SIG-M5 treated with dmso at 0.1 percent for 504 hours (cell line): ENCODE measurements at regions not wholly inside any gene's neighbourhood (a gene's known extent, or its start where the extent isn't known, plus 50 kb on each side); places are given as distances from the start of the nearest gene placed in this dataset.
"Not testable (repeated sequence)": the region's sequence is repeated elsewhere in the genome, so short reads cannot be mapped to it uniquely, and the experiment has no call there.

Experiments
- DNase-seq: peaks from one replicate; lab custom pipeline; 2025; ENCODE audit not compliant: unreplicated experiment; lab: John Stamatoyannopoulos, UW

GRCh38 chr12:72723732-72724131 is 451.6 kb downstream of the TRHDE start:
- no peak for DNase-seq

- no peak for DNase-seq
These were observed 457.4 kb downstream of the TRHDE start for GRCh38 chr12:72729451-72730010.

GRCh38 chr12:72734581-72734980 is 462.4 kb downstream of the TRHDE start:
- DNase-seq = no peak

- no peak for DNase-seq
These were observed 466.6 kb downstream of the TRHDE start for GRCh38 chr12:72738811-72739210.

- DNase-seq = no peak
These were observed 467.9 kb downstream of the TRHDE start for GRCh38 chr12:72740064-72740463.

- no peak for DNase-seq
These were observed 470.4 kb downstream of the TRHDE start for GRCh38 chr12:72742568-72742967.

GRCh38 chr12:72746048-72746447 is 473.9 kb downstream of the TRHDE start:
- no peak for DNase-seq

GRCh38 chr12:72747111-72747849 is 475.1 kb downstream of the TRHDE start:
- DNase-seq = no peak

- DNase-seq = no peak
These were observed 476.8 kb downstream of the TRHDE start for GRCh38 chr12:72748971-72749370.

- DNase-seq = no peak
These were observed 481.4 kb downstream of the TRHDE start for GRCh38 chr12:72753571-72753970.

GRCh38 chr12:72754026-72754425 is 481.9 kb downstream of the TRHDE start:
- DNase-seq = not testable (repeated sequence)

- DNase-seq = no peak
These were observed 494.3 kb downstream of the TRHDE start for GRCh38 chr12:72766517-72766916.

- DNase-seq = no peak
These were observed 501.9 kb downstream of the TRHDE start for GRCh38 chr12:72774023-72774422.

- no peak for DNase-seq
These were observed 505.6 kb downstream of the TRHDE start for GRCh38 chr12:72777806-72778205.

GRCh38 chr12:72790273-72790672 is 518.1 kb downstream of the TRHDE start:
- DNase-seq = no peak

- DNase-seq = no peak
These were observed 520.7 kb downstream of the TRHDE start for GRCh38 chr12:72792889-72793288.

- DNase-seq = no peak
These were observed 521.6 kb downstream of the TRHDE start for GRCh38 chr12:72793796-72794195.

GRCh38 chr12:72815421-72815820 is 543.3 kb downstream of the TRHDE start:
- no peak for DNase-seq

- no peak for DNase-seq
These were observed 556.6 kb downstream of the TRHDE start for GRCh38 chr12:72828662-72829324.

- DNase-seq = no peak
These were observed 557.7 kb downstream of the TRHDE start for GRCh38 chr12:72829838-72830237.

- no peak for DNase-seq
These were observed 559.9 kb downstream of the TRHDE start for GRCh38 chr12:72832024-72832423.

- no peak for DNase-seq
These were observed 564.0 kb downstream of the TRHDE start for GRCh38 chr12:72836194-72836593.
